Neural cell (in vitro differentiated cells): ENCODE measurements at regions not wholly inside any gene's neighbourhood (a gene's known extent, or its start where the extent isn't known, plus 50 kb on each side); places are given as distances from the start of the nearest gene placed in this dataset.

Source experiments
- EP300 ChIP-seq: fragments of 450-650 bp; conservative IDR thresholded peaks from 2 replicates; pipeline ENCODE4 v1.6.1; 2014; ENCODE audit warnings: antibody characterized with exemption, mild to moderate bottlenecking, moderate library complexity; ENCODE audit not compliant: poor library complexity, severe bottlenecking
- EZH2 ChIP-seq: fragments of 200-600, 300-800 bp; shearing (Covaris generic), sonication (generic); IDR thresholded peaks from 2 replicates; pipeline ENCODE4 v1.6.1; 2014; ENCODE audit warnings: antibody characterized with exemption, low read length, borderline replicate concordance, mild to moderate bottlenecking; ENCODE audit not compliant: insufficient read depth, poor library complexity, severe bottlenecking
- RAD21 ChIP-seq: fragments of 450-650 bp; conservative IDR thresholded peaks from 2 replicates; pipeline ENCODE4 v1.6.1; 2014; ENCODE audit warnings: antibody characterized with exemption, mild to moderate bottlenecking, moderate library complexity
- TF ChIP-seq, protein P1 (sequence below): fragments of 450-650 bp; IDR thresholded peaks from 2 replicates; pipeline ENCODE4 v1.5.1; 2014; ENCODE audit warnings: antibody characterized with exemption, mild to moderate bottlenecking, moderate library complexity; ENCODE audit not compliant: poor library complexity, severe bottlenecking

DNA sequence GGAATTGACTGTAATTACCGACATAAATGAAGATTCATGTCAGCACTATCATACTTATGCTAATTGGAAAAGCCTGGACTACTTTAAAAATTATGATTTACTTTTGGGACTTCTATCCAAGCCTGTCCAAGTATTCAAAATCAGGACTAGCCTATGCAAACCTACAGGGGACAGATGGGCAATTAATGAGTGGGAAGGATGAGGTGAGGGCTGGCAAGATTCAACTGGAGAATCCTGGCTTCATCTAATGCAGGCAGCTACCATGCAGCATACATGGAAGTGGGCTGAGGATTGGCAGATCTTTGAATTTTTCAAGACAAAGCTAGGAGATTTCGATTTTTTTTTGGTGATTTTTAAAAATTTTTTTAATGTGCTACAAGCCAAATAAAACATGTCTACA lies 532.6 kb downstream of the CSNK1G3 start:
- TF ChIP-seq, protein P1, sequence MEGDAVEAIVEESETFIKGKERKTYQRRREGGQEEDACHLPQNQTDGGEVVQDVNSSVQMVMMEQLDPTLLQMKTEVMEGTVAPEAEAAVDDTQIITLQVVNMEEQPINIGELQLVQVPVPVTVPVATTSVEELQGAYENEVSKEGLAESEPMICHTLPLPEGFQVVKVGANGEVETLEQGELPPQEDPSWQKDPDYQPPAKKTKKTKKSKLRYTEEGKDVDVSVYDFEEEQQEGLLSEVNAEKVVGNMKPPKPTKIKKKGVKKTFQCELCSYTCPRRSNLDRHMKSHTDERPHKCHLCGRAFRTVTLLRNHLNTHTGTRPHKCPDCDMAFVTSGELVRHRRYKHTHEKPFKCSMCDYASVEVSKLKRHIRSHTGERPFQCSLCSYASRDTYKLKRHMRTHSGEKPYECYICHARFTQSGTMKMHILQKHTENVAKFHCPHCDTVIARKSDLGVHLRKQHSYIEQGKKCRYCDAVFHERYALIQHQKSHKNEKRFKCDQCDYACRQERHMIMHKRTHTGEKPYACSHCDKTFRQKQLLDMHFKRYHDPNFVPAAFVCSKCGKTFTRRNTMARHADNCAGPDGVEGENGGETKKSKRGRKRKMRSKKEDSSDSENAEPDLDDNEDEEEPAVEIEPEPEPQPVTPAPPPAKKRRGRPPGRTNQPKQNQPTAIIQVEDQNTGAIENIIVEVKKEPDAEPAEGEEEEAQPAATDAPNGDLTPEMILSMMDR: no peak
- TF ChIP-seq EP300: no peak
- no peak for TF ChIP-seq EZH2
- no peak for TF ChIP-seq RAD21
